Thyroid gland (tissue), 4 donors: ENCODE measurements at regions not wholly inside any gene's neighbourhood (a gene's known extent, or its start where the extent isn't known, plus 50 kb on each side); places are given as distances from the start of the nearest gene placed in this dataset.

Source experiments
- CTCF ChIP-seq, 6 experiments: fragments of 200-600 bp in 3 of 6; fragments of 450-650 bp in 3 of 6; sonication (generic) in 3 of 6; IDR thresholded peaks; one replicate each; pipeline ENCODE4 v1.5.1; 2016 to 2019; ENCODE audit warnings: antibody characterized with exemption in 6 of 6, mild to moderate bottlenecking in 2 of 6, inconsistent platforms in 1 of 6, moderate library complexity in 1 of 6
- POLR2A ChIP-seq, 2 donors: fragments of 450-650 bp; IDR thresholded peaks; one replicate each; pipeline ENCODE4 v1.6.1; 2017; ENCODE audit warnings: antibody characterized with exemption in 2 of 2, mild to moderate bottlenecking in 2 of 2, moderate library complexity in 1 of 2

DNA sequence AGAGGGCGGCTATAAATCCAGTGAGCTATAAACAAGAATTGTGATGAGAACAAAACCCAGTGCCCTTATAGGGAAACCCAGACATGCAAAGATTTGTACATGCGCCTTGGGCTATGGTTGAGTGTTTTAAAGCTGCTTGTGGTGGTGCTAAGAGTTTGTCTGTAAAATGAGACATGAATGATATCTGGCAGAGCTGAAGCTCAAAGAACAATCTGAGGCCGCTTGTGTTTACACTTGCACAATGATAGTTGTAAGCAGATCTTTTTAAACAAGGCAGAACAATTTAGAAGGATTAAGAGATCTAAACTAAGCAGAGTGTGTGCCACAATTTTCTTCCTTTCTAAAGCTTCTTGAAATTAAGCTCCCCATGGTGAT lies 80.4 kb upstream of the ADAMTS5 start:
- TF ChIP-seq CTCF (IDR thresholded peaks at IDR 0.05) (no peak), POLR2A (IDR thresholded peaks at IDR 0.05) (no peak)
